ENCODE measurements at regions not wholly inside any gene's neighbourhood (a gene's known extent, or its start where the extent isn't known, plus 50 kb on each side); places are given as distances from the start of the nearest gene placed in this dataset.
"Not testable (repeated sequence)": the region's sequence is repeated elsewhere in the genome, so short reads cannot be mapped to it uniquely, and the experiment has no call there.

DNA sequence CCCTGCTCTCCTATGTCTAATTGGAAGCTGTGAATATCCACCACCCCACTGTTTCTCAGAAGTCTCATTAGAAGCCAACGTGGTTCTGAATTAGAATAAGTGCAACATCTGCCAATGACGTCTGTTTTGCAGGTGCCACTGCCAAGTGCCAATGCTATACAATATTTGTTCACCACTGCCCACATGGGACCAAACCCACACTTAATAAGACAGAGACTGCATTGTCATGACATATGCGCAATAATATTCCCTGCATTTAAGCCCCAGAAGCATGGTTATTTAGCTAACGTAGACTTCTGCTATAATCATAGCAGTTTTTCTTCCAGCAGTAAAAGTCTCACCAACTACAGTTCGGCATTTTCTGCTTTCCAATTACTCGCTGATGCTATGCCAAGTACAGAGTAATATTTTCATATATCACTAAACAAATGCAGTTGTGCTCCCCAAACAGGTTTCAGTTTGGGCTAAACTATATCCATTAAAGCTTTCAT lies 262.5 kb upstream of the PCDH18 start:
- no peaks in the 10 kb centered on the region for H3K4me1 Mint-ChIP-seq (ENCODE audit: low read depth)
- H3K27ac Mint-ChIP-seq: no peak overlapping the region
- DNase-seq (no peak), ATAC-seq (no peak)
- no peaks in the 10 kb centered on the region for H3K27me3 Mint-ChIP-seq
- CTCF ChIA-PET: no interaction called here
- TF ChIP-seq, protein P1, sequence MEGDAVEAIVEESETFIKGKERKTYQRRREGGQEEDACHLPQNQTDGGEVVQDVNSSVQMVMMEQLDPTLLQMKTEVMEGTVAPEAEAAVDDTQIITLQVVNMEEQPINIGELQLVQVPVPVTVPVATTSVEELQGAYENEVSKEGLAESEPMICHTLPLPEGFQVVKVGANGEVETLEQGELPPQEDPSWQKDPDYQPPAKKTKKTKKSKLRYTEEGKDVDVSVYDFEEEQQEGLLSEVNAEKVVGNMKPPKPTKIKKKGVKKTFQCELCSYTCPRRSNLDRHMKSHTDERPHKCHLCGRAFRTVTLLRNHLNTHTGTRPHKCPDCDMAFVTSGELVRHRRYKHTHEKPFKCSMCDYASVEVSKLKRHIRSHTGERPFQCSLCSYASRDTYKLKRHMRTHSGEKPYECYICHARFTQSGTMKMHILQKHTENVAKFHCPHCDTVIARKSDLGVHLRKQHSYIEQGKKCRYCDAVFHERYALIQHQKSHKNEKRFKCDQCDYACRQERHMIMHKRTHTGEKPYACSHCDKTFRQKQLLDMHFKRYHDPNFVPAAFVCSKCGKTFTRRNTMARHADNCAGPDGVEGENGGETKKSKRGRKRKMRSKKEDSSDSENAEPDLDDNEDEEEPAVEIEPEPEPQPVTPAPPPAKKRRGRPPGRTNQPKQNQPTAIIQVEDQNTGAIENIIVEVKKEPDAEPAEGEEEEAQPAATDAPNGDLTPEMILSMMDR (IDR thresholded peaks at IDR 0.05): no peak
- H3K9me3 Mint-ChIP-seq: peaks cover 4% of the 10 kb centered on the region
- no peak overlapping the region for H3K4me3 Mint-ChIP-seq
- no peaks in the 10 kb centered on the region for H3K36me3 Mint-ChIP-seq (ENCODE audit: low read depth)
- intact Hi-C loops (cut with micrococcal nuclease): no loop called here
- POLR2A ChIA-PET: no interaction called here

DNA sequence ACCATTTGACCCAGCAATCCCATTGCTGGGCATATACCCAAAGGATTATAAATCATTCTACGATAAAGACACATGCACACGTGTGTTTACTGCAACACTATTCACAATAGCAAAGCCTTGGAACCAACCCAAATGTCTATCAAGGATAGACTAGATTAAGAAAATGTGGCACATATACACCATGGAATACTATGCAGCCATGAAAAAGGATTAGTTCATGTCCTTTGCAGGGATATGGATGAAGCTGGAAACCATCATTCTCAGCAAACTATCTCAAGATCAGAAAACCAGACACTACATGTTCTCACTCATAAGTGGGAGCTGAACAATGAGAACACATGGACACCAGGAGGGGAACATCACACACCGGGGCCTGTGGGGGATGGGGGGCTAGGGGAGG lies 257.0 kb upstream of the PCDH18 start:
- peaks cover 13% of the 10 kb centered on the region for H3K9me3 Mint-ChIP-seq
- CTCF ChIA-PET; H3K27ac Mint-ChIP-seq; H3K4me3 Mint-ChIP-seq; H3K4me1 Mint-ChIP-seq (ENCODE audit: low read depth); POLR2A ChIA-PET; H3K27me3 Mint-ChIP-seq; DNase-seq; H3K36me3 Mint-ChIP-seq (ENCODE audit: low read depth); intact Hi-C loops (cut with micrococcal nuclease); ATAC-seq: not testable (repeated sequence)

DNA sequence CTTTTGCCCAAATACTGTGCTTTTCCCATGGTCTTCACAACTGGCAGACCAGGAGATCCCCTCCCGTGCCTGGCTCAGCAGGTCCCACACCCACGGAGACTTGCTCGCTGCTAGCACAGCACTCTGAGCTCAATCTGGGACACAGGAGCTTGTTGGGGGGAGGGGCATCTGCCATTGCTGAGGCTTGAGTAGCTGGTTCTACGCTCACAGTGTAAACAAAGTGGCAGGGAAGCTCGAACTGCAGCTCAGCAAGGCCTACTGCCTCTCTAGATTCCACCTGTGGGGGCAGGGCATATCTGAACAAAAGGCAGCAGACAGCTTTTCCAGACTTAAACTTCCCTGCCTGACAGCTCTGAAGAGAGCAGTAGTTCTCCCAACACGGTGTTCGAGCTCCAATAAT lies 251.6 kb upstream of the PCDH18 start:
- intact Hi-C loops (cut with micrococcal nuclease); H3K36me3 Mint-ChIP-seq (ENCODE audit: low read depth); CTCF ChIA-PET; H3K27me3 Mint-ChIP-seq; H3K4me1 Mint-ChIP-seq (ENCODE audit: low read depth); H3K27ac Mint-ChIP-seq; POLR2A ChIA-PET; DNase-seq; ATAC-seq; H3K4me3 Mint-ChIP-seq: not testable (repeated sequence)
- peaks cover 11% of the 10 kb centered on the region for H3K9me3 Mint-ChIP-seq

DNA sequence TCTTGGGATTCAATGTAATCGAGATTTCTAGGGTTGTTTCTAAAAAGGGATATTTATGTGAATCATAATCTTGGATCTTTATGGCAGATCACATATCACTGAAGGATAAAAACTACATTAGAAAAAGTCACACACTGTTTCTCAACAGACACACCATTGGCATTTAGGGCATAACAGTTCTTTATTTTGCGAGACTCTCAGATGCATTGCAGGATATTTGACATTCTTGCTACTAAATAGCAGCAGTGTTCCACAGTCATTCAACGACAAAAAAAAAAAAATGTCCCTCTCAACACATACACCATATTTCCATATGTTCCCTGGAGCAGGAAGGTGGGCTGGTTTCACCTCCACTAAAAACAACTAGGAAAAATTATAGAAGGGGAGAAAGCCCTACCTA lies 243.4 kb upstream of the PCDH18 start:
- no peaks in the 10 kb centered on the region for H3K36me3 Mint-ChIP-seq (ENCODE audit: low read depth)
- no peaks in the 10 kb centered on the region for H3K27me3 Mint-ChIP-seq
- DNase-seq (no peak), ATAC-seq (no peak)
- TF ChIP-seq, protein P1 (IDR thresholded peaks at IDR 0.05): no peak
- ChIA-PET POLR2A (no interaction called here), CTCF (no interaction called here)
- H3K27ac Mint-ChIP-seq: no peak overlapping the region
- H3K4me1 Mint-ChIP-seq (ENCODE audit: low read depth): no peaks in the 10 kb centered on the region
- no peaks in the 10 kb centered on the region for H3K9me3 Mint-ChIP-seq
- intact Hi-C loops (cut with micrococcal nuclease): no loop called here
- H3K4me3 Mint-ChIP-seq: no peak overlapping the region

DNA sequence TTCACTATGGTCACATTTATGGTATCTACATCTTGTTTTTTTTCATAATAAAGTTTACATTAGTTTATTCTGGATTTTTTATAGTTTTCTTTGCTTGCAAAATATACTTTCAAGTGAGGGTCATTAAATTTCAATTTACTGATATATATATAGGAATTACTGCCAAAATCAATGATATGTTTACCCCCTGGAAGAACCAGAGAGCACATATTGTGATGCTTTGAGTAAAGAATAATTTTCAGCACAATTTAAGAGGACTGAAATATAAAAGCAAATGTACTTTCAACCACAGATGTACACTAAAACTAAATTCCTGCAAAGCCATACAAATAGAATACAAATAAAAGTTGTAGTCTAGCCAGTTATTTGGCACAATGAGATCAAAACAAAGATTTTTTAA lies 242.2 kb upstream of the PCDH18 start:
- no peaks in the 10 kb centered on the region for H3K4me1 Mint-ChIP-seq (ENCODE audit: low read depth)
- intact Hi-C loops (cut with micrococcal nuclease): no loop called here
- H3K27ac Mint-ChIP-seq: no peak overlapping the region
- ATAC-seq: no peak
- no peaks in the 10 kb centered on the region for H3K27me3 Mint-ChIP-seq
- ChIA-PET POLR2A (no interaction called here), CTCF (no interaction called here)
- no peak overlapping the region for H3K4me3 Mint-ChIP-seq
- TF ChIP-seq, protein P1 (IDR thresholded peaks at IDR 0.05): no peak
- H3K9me3 Mint-ChIP-seq: no peaks in the 10 kb centered on the region
- H3K36me3 Mint-ChIP-seq (ENCODE audit: low read depth): no peaks in the 10 kb centered on the region
- no peak for DNase-seq

DNA sequence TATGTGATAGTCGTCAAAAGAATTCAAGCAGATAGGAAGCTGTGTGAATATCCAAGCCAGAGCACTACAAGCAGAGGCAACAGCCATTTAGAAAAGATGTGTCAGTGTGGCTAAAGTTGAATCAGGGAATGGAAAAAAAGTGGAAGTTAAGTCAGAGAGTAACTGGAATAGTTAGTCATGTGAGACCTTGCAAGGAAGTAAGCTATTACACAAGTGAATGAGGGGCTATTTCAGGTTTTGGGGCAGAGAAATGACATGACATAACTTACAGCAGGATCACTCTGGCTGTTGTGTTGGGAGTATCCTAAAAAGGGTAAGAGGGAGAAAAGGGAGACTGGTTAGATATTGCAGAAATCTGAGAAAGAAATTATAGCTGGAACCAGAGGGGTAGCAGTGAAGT lies 236.6 kb upstream of the PCDH18 start:
- H3K4me1 Mint-ChIP-seq (ENCODE audit: low read depth): no peaks in the 10 kb centered on the region
- no peak overlapping the region for H3K27ac Mint-ChIP-seq
- POLR2A ChIA-PET: no interaction called here
- H3K36me3 Mint-ChIP-seq (ENCODE audit: low read depth): no peaks in the 10 kb centered on the region
- CTCF ChIA-PET: no interaction called here
- TF ChIP-seq, protein P1 (IDR thresholded peaks at IDR 0.05): no peak
- no peak for ATAC-seq
- intact Hi-C loops (cut with micrococcal nuclease): no loop called here
- H3K27me3 Mint-ChIP-seq: no peaks in the 10 kb centered on the region
- H3K9me3 Mint-ChIP-seq: peaks cover 1% of the 10 kb centered on the region
- no peak overlapping the region for H3K4me3 Mint-ChIP-seq
- no peak for DNase-seq

Measured in activated CD8-positive, alpha-beta T cell treated with anti-CD3 and anti-CD28 coated beads for 36 hours (primary cell).